GM12891 (cell line): ENCODE measurements at regions not wholly inside any gene's neighbourhood (a gene's known extent, or its start where the extent isn't known, plus 50 kb on each side); places are given as distances from the start of the nearest gene placed in this dataset.

Experiments
- PAX5 ChIP-seq: IDR thresholded peaks from 2 replicates; pipeline ENCODE4 v1.6.1; 2011; ENCODE audit warnings: low read length, moderate library complexity, mild to moderate bottlenecking; ENCODE audit not compliant: insufficient read depth, severe bottlenecking
- POLR2A ChIP-seq: IDR thresholded peaks from 2 replicates; pipeline ENCODE4 v1.6.1; 2011; ENCODE audit warnings: low read depth, low read length, control low read depth
- POLR2AphosphoS5 ChIP-seq: IDR thresholded peaks from 2 replicates; pipeline ENCODE4 v1.6.1; 2011; ENCODE audit warnings: low read depth, low read length, control low read depth
- POU2F2 ChIP-seq: IDR thresholded peaks from 2 replicates; pipeline ENCODE4 v1.6.1; 2011; ENCODE audit warnings: low read depth, mild to moderate bottlenecking, control low read depth, low read length, moderate library complexity
- SPI1 ChIP-seq: IDR thresholded peaks from 2 replicates; pipeline ENCODE4 v1.6.1; 2011; ENCODE audit warnings: low read depth, low read length, control low read depth
- TAF1 ChIP-seq: IDR thresholded peaks from 2 replicates; pipeline ENCODE4 v1.6.1; 2011; ENCODE audit warnings: low read depth, low read length, control low read depth

GRCh38 chr15:60124460-60125070, 120.5 kb downstream of the FOXB1 start:
- TF ChIP-seq POLR2A (no peak), POLR2AphosphoS5 (no peak), SPI1 (no peak), POU2F2 (no peak), TAF1 (no peak), PAX5 (no peak)
